Activated naive CD4-positive, alpha-beta T cell treated with anti-CD3 and anti-CD28 coated beads, Interleukin-2, amount 50 U/mL, for 16 hours (primary cell): ENCODE measurements at regions not wholly inside any gene's neighbourhood (a gene's known extent, or its start where the extent isn't known, plus 50 kb on each side); places are given as distances from the start of the nearest gene placed in this dataset.
A peak's percentile ranks its signal among the peaks of the same experiment; 100 is the strongest.
"Not testable (repeated sequence)": the region's sequence is repeated elsewhere in the genome, so short reads cannot be mapped to it uniquely, and the experiment has no call there.

Experiments used
- DNase-seq: peaks from one replicate; pipeline ENCODE4 v3.0.0-alpha.2; 2020

DNA sequence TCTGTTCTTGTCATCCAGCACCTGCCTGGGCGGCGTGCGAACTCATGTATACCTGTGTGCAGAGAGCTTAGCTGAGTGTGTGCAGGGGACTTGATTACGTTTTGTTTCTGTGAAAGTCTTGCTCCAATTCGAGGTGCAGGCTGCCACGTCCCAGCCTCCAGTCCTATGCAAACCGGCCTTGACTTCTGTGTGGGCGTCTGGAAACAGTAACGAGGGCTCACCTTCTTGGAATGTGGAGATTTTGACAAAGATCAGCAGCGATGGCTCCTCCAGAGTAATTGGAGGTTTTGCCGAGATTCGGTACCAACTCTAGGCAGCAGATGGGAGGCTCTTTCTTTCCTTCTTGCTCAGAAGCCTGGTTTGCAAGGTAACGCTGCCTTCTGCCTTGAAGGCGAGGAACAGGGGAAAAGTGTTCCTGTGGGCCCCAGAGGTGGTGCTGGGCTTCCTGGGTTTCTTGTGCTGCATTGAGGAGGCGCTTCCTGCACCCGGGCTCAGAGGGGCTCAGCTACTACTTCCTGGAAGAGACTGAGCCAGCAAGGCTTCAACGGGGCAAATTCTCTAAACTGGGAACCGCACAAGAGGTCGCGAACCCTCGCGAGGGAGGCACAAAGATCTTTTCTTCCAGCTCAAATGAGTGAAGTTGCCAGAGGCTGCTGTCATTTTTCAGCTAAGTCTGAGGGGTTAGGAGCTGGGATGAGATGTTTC is 249.0 kb downstream of the AACS start:
- DNase-seq, result no peak

DNA sequence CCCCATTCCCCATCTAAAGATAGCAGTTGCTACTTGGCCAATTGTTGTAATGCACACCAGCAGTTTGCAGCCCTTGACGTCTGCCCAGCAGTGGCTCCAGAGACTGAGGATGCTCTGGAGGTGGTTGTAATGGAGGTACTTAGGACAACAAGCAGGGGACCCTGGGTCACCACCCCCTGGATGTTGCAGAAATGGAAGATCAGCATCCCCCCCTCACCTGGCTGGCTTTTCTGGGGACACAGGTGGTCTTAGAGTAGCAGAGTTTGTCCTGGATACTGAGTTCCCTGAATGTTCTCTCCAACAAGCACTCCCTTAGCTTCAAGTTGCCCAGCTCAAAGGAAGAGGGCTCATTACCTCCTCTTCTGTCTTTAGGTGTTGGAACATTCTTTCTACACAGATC is 250.5 kb downstream of the AACS start:
- no peak for DNase-seq

DNA sequence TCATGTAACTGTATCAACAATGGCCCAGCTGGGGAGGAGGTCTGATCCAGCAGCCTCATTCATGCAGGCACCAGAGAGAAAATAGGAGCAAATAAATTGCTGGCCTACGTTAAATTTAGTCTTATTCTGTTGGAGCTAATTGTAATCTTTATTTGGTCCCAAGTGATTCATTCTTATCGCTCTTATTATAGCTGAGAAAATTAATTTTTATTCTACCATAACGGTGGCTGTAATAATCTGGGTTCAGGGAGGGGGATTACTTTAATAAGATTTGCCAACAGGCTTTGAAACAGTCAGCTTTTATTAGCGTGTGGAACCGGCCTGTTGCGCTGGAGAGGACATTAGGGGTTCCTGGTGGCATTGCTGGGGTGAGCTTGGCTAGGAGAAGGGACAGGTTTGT is 254.9 kb downstream of the AACS start:
- no peak for DNase-seq

DNA sequence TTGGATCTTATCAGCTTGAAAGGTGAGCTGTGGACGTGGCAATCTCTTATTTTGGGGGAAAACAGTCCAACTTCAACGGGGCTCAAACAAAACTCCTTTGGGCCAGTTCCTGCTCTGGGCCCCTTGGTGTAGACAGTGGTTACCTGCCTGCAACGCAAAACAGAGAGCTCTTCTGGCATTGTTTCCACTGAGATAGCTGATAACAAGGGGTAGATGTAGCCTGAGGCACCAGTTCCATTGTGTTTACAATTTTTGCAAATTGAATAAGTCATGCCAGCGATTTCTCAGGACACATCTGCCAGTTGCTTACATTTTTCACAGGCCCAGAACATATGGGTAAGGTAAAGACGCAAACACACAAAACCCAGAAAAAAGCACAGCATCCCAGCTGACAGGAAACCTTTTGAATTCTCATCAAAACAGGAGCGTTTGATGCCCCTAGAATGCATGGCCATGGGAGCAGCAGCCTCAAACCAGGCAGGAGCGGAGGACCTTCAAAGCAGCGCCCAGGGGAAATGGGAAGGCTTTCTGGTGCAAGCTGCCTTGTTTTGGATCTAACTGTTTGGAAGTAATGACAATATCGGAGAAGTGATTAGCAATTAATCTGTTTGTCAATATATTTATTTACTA is 259.7 kb downstream of the AACS start:
- DNase-seq, result no peak

DNA sequence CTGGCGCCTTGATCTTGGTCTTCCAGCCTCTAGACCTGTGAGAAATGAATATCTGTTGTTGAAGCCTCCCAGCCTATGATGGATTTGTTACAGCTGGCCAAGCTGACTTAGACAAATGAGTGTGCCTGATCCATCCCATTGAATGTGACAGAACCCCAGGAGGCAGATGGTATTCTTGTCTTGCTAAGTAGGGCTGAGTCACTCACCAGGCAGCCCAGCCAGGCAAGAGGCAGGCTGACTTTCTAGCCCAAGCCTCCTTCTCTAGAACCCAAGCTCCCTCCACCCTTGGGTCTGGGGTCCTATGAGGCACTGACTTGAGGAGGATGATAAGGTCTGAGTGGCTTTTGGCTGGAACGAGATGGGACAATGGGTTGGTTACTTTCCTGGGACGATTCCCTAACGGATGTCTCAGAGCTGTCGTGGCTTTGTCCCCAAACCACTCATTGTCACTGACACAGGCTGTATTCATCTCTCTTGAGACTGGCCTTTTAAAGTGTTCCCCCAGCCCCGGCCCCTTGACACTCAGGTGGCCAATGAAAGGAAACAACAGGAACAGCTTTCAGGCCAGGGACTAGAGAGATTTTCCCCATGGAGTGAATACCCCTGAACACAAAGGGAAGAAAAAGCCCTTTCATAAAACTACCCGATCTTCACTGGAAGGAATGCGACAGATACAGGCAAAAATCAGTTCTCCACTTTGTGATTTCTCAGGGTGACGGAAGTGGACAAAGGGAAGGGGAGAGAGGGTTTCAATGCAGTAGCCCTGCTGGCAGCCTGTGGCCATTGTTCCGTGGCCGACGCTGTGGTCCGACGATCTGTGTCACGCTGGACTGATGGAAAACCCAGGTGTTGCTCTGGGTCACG is 264.2 kb downstream of the AACS start:
- DNase-seq, result no peak

DNA sequence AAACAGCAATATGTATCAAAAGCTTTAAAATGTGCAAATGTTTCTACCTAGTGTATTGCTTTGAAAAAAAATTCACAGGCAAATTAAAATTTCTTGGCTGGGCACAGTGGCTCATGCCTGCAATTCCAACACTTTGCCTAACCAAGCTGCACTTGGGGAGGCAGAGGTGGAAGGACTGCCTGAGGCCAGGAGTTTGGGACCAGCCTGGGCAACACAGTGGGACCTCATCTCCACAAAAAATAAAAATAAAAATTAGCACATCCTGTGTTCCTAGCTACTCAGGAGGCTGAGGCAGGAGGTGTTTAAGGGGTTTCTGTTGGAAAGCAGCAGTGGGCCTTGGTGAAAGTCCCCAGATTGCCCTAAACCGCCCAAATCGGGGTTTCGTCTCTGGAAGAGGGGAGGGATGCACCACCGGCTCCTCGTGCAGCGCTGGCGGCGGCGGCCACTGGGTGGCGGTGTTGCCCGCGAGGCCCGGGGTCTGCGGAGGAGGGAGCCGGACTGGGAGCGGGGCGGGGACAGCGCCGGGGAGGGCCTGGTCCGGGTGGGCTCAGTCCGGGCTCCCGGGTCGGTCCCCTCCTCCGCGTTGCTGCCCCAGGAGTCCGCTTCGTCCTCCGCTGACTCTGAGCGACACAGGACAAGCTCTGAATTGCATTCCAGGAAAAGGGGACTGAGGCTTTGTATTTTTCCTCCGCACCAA is 265.6 kb downstream of the AACS start:
- DNase-seq, result peak; percentile 33

DNA sequence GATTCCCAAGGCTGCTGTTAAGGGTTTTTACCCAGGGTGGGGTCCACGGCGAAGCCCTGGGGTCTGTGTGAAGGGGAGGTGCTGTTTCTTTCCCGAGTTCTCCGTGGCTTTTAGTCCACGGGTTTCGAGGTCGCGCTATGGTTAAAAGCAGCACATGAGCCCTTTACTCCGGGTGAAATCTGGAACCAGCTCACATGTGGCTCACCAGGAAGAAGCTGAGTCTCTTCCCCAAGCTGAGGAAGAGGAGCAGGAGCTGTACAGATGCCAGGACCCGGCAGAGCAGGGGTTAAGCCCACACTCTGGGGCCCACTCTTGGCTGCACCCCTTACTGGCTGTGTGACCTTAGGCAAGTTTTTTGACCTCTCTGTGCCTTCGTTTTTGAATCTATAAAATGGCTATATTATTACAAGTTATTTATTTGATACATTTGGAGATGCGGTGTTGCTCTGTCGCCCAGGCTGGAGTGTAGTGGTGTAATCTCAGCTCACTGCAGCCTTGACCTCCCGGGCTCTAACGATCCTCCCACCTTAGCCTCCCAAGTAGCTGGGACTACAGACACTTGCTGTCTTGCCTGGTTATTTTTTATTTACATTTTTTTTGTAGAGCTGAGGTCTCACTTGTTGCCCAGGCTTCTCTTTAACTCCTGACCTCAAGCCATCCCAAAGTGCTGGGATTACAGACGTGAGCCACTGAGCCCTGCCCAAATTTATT is 266.3 kb downstream of the AACS start:
- DNase-seq, result no peak

DNA sequence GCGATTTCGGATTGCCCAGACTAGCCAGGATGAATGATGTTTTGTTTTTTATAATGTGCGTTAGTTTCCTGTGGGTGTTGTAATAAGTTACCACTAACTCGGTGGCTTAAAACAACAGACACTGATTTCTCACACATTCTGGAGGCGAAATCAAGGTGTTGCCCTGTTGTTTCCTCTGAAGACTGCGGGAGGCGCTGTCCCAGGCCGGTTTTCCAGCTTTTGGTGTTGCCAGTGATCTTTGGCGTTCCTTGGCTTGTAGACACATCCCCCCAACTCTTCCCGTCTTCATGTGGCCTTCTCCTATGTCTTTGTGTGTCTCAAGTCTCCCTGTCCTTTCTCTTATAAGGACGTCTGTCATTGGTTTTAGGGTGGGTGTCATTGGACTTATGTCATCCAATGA is 267.7 kb downstream of the AACS start:
- no peak for DNase-seq

DNA sequence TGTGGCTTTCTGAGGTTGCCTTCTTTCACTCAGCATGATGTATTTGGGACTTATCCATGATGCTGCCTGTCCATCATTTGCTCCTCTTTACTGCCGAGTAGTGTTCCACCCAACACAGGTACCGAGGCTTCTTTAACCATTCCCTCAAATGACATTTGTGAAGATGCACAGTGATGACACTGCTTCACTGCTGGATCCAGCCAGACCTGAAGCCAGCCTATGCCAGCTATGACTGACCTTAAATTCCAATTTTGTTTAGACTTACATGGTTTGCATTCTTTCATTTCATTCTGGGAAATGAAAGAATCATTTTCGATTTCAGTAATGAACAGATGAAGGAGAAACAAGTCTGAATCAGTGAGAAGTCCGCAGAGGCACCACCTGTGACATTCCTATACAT is 271.0 kb downstream of the AACS start:
- no peak for DNase-seq

DNA sequence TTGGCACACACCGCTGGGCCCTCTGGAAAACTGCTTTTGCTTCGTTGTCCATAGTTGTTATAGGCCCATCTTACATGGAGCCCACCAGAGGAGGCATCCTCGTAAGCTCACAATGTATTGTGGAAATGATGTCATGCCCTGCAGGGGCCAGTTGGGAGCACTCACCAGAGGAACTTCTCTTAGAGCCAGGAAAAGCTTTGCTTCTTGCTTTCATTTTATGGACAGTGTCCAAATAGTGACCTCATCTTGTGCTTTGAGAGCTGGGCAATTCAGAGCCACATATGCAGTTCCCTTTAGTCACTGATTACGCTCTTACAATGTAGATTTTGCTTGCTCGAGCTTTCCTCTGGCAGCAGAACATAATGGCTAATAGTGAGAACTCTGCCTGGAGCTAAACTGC is 275.6 kb downstream of the AACS start:
- DNase-seq, result no peak

DNA sequence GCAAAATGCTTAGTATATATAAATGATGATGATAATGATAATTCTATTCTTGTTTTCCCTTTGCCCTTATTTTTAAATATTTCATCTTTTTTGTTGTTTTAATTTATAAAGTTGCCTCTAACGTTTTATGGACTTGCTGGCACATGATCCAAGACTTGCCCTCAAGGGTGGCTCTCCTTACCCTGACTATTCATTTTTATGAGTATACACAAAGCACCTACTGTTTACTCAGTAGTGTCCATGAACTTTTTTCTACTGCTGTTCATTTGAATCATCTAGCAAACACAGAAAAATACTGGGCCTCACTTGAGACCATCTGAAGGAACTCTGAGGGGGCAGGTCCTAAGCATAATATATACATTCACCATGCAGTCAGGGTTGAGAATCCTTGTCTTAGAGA is 276.2 kb downstream of the AACS start:
- DNase-seq, result no peak

DNA sequence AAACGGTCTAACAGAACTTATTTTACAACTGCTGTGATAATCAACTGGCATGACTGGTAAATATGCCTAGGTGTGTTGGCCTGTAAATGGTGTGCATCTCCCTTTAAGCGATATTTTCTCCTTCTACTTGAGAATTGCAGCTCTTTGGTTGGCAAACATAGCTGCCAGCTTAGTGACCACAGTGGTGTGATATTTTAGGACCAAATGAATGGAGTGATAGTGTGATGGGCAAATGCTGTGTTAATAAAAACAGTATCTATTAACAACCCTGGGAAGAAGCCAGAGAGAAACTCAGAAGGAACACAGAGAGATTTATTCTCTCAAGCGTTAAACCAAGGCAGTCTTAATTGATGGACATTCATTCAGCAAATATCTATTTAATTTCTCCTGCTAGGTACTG is 278.4 kb downstream of the AACS start:
- no peak for DNase-seq

DNA sequence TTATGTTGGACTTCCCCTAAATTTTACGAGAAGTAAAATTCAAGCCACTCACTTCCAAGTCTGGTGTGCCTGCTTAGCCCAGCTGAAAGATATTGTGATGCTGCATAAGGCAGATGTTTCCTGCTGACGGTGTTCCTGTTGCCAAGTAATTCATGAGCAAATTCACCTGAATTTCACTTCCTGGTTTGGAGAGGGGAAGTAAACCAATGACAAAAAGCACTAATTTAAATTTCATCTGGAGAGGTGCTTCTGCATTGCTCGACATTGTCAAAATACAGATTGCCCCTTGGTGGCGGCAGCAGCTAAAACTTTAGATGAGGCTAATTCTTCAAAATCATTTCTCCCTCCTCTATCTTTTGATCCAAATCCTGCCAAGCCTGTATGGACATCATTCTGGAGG is 281.1 kb downstream of the AACS start:
- no peak for DNase-seq

DNA sequence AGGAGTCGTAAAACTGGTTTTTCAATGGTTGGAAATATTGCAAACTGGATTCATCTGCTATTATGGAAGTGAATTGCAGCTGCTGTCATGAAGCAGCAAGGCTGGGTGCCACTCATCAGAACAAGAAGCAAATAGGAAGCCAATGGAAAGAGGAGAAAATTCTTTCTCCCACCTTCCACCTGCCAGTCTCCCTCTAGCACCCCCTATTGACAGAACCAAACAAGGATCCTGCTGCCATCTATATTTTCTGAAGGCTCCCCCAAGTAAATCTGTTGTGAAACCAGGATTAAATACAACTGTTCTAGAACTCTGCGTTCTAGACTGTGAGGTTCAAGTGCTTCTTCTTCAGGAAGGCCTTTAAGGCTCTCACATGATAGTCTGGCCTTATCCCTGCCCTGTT is 286.6 kb downstream of the AACS start:
- no peak for DNase-seq

DNA sequence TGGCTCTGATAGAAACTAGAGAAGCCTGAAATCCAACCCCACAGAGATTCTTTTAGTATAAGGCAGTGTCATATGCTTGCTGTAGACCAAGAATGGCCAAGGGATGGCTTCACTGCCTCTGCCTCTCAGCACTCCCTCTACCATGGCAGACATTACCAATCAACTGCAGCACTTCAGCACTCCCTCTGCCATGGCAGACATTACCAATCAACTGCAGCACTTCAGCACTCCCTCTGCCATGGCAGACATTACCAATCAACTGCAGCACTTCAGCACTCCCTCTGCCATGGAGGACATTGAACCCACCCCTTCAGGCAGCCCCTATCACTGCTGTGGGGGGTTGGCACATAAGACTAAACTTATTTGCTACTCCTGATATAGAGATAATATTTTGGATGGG is 287.8 kb downstream of the AACS start:
- not testable (repeated sequence) for DNase-seq

DNA sequence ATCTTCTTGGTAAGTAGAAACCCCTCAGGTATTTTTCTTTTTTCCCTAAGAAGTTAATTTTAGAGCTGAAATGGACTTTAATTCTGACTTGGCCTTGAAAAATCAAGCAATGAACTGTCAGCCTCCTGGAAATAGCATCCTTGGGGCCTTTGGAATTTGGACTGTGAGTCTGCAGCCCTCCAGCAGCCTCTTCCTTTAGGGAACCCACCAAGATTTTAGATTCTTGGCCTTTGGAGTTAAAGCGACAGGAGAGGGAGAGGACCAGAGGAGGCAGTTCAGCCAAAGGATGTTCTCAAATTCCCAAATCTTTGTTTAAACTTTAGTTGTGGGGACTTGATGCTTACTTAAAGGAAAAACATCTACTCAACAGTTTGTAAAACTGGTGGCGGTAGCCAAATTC is 288.6 kb downstream of the AACS start:
- no peak for DNase-seq

DNA sequence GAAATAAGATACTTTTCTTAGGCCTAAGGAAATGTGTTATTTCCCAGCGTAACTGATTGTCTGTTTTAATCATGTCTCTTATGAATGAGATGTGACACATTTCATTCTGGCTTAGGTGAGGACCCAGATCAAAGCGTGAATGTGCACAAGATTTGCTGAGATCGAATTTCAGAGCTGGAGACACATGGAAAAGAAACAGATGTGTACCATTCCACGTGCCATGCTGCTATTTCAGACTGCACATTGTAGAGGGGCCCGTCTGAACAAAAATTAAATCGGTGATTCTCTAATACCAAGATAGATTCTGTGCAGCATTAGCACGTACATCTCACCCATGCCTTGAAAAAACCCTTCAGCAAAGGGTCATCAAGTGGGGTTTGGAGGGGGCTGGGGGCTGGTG is 290.4 kb downstream of the AACS start:
- DNase-seq, result no peak

DNA sequence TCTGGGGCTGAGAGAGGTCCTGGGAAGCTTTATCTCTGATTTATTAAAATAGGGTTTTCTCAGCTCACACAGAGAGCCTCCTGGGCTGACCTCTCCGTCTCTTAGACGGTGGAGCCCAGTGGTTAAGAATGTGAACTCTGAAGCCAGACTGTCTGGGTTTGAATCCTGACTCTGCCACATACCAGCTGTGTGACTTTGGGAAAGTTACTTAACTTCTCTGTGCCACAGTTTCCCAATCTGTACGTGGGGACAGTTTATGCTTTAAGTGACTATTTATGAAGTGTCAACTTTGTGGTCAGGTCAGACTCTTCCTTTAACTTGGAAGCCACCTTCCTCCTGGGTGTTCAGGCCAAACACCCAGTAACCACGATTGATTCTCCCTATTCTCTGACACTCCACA is 290.9 kb downstream of the AACS start:
- DNase-seq, result no peak

DNA sequence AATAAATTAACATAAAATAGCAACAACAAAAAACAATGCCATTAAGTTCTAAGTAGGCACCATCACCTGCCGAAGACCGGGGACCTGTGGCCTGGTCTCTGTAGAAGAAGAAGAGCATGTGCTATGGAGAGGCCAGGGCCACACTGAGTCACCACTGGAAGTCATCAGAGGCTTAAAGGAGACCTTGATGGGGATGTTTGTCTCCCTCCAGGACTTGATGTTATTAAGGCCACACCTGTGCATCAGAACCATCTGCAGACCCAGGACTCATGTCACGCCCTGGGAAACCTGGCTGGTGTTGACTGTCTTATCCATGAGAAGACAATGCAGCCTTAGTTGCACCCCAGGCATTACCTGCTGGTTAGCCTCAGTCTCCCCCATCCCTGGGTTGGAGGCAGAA is 292.3 kb downstream of the AACS start:
- DNase-seq, result no peak

DNA sequence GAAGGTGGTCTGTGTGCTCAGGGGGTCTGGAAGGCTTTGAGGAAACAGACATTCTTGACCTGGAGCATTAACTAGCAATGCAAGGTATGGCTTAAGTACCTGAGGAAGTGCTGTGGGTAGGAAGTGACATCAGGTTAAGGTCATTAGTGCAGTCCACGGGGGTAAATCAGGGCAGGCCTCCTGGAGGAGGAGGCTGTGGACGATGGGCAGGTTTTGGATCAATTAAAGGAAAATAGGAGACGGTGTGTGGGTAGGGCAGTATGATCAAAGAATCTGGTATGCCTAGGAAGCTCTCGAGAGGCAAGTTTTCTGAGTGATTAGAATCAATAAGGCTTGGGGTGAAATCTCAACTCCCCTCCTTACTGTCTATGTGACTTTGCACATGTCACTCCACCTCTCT is 295.3 kb downstream of the AACS start:
- DNase-seq, result no peak

DNA sequence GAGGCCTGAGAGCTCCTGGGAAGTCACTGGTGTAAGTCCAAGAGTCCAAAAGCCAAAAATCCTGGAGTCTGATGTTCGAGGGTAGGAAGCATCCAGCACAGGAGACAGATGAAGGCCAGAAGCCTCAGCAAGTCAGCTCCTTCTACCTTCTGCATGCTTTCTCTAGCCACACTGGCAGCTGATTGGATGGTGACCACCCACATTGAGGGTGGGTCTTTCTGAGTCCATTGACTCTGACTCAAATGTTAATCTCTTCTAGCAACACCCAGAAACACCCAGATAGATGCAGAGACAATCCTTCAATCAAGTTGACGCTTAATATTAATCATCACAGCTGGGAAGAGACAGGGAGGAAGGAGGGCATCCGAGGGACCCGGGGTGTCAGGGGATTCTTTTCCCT is 305.8 kb downstream of the AACS start:
- DNase-seq, result no peak

DNA sequence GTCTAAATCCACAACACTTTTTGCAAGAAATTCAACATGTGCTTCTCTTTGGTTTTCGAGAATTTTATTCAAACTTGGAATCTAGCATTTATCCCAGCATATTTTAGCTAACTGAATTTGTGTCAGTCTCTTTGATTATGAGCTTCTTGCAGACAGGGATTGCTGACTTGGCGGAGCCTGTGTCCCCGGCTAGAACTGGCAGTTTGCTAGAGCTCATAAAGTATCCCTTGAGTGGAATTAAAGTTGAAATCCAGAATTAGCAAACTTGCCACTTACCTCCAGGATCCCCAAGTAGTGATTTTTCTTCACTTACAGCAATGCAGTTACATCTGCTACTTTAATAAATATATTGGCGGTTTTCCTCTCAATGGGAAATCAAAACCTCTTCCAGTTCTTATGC is 306.9 kb downstream of the AACS start:
- no peak for DNase-seq

DNA sequence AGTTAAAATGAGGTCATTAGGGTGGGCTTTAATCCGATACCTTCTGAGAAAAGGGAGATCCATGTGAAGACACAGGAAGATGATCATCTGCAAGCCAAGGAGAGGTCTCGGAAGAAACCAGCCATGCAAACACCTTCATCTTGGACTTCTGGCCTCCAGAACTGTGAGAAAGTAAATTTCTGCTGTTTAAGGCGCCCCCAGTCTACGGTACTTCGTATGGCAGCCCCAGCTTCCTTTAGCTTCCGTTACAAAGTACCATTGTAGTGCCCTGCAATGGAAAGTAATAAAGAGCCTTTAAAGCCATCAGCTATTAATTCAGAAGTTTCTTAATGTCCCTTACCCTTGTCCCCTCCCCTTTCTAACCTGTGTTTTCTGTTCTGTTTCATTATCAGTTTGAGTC is 308.1 kb downstream of the AACS start:
- DNase-seq, result no peak
